Heart right ventricle (tissue), 16 donors: ENCODE measurements at regions not wholly inside any gene's neighbourhood (a gene's known extent, or its start where the extent isn't known, plus 50 kb on each side); places are given as distances from the start of the nearest gene placed in this dataset.

ENCODE experiments used
- ATAC-seq, 8 donors: fragments of 200-7000 bp; cut with Tn5 transposase; one replicate each; pipeline ENCODE4 v1.9.1; 2020; ENCODE audit warnings: mild to moderate bottlenecking in 8 of 8, moderate library complexity in 8 of 8, moderate number of reproducible peaks in 1 of 8
- DNase-seq, 2 donors: peaks; one replicate each; pipeline ENCODE4 v3.0.0-alpha.2; 2020
- H3K27ac ChIP-seq, 10 donors: fragments of 200-600 bp; sonication (generic) in 2 of 10; one replicate each; pipeline versions ENCODE4 v1.5.0 to v1.8.0; 2020 to 2022; ENCODE audit warnings: mild to moderate bottlenecking in 3 of 10
- H3K27me3 ChIP-seq, 7 donors: fragments of 200-600 bp; one replicate each; pipeline ENCODE4 v1.8.0; 2021 to 2022; ENCODE audit warnings: mild to moderate bottlenecking in 2 of 7
- H3K36me3 ChIP-seq, 9 donors: fragments of 200-600 bp; sonication (generic) in 1 of 9; one replicate each; pipeline versions ENCODE4 v1.5.0 to v1.8.0; 2020 to 2022; ENCODE audit warnings: mild to moderate bottlenecking in 2 of 9
- H3K4me1 ChIP-seq, 9 donors: fragments of 200-600 bp; sonication (generic) in 1 of 9; one replicate each; pipeline versions ENCODE4 v1.5.0 to v1.8.0; 2020 to 2022; ENCODE audit warnings: mild to moderate bottlenecking in 4 of 9
- H3K4me3 ChIP-seq, 10 donors: fragments of 200-600 bp; sonication (generic) in 2 of 10; one replicate each; pipeline versions ENCODE4 v1.5.0 to v1.8.0; 2020 to 2022; ENCODE audit warnings: mild to moderate bottlenecking in 7 of 10, moderate library complexity in 2 of 10
- H3K9me3 ChIP-seq, 11 donors: fragments of 200-600 bp in 10 of 11; sonication (generic) in 2 of 11; one replicate each; pipeline versions ENCODE4 v1.5.0 to v1.8.0; 2013 to 2022; ENCODE audit warnings: mild to moderate bottlenecking in 2 of 11, control low read depth in 1 of 11, moderate library complexity in 1 of 11
- CTCF ChIP-seq, 9 donors: fragments of 200-600 bp; sonication (generic) in 2 of 9; IDR thresholded peaks; one replicate each; pipeline versions ENCODE4 v1.5.0 to v1.8.0; 2021 to 2022; ENCODE audit warnings: antibody characterized with exemption in 9 of 9, mild to moderate bottlenecking in 5 of 9, moderate library complexity in 1 of 9
- whole genome bisulfite sequencing, 2 donors: extraction: QIAGEN DNeasy Blood & Tissue Kit; methylation state at CpG; one replicate each; pipeline ENCODE4 v1.1.7; 2013; ENCODE audit warnings: inconsistent platforms in 1 of 2; 5-methylcytosine and 5-hydroxymethylcytosine counted together
- intact Hi-C, 10 donors: fragments of 100-400 bp; cut with DNase I; formaldehyde crosslinking; loops; one replicate each; pipeline versions ENCODE4 v1.11.1 to v1.14.2; 2022
- donor health status: Arrhythmogenic right ventricular cardiomyopathy.
- donor health status: ischemic (EF 13 %, LVEDD 7.1; RV severe dilation, severe dysfunction).
- donor health status: healthy with polysubstance abuse.
- donor health status: DM: no; HTN: yes; CAD: no.
- donor health status: DM: no; HTN: no; CAD: no.
- donor health status: ischemic (EF 25% LVEDD 6.9; RV normal size, moderate dysfunction).
- donor health status: ischemic (EF 25% LVEDD 5.7; RV mildly dilated, moderate dysfunction).
- donor health status: healthy.
- donor health status: DM: yes; HTN: yes; CAD: no.
- donor health status: Ischemic cardiomyopathy.
- donor health status: ischemic (EF 35%, LVEDD 5.7; RV mildly dilated, moderate dysfunction).
- donor health status: nonischemic (EF 11% LVEDD 7.7; RV severe dilation, severe dysfunction).
- donor health status: DM: yes; HTN: yes; CAD: no.
- donor health status: PGD.
- donor health status: ischemic (EF 29% LVEDD 5.4; RV normal size, mild dysfunction).
- donor health status: nonischemic (EF 23%, LVEDD 6.1; RV moderate dilation, normal function).

- no peaks in the 10 kb centered on the region for H3K36me3 ChIP-seq
- TF ChIP-seq CTCF (IDR thresholded peaks at IDR 0.05): no peak
- H3K4me1 ChIP-seq: peaks cover 0 to 10% (median 0%) of the 10 kb centered on the region in 9 donors
- ATAC-seq (peak in 2 of 8 donors; percentile 37 to 42), DNase-seq (no peak)
- WGBS, 2 donors: 44 to 62% methylated on average over 4 of the region's 4 CpGs
- H3K27ac ChIP-seq: no peak overlapping the region
- H3K9me3 ChIP-seq: no peaks in the 10 kb centered on the region
- no peaks in the 10 kb centered on the region for H3K27me3 ChIP-seq
- no peak overlapping the region for H3K4me3 ChIP-seq
- intact Hi-C loops: no loop called here
Measured at GRCh38 chr4:89398146-89398545, 90.5 kb upstream of the GPRIN3 start.

GRCh38 chr4:89397441-89397840 lies 89.8 kb upstream of the GPRIN3 start:
- Histone ChIP-seq H3K27me3 (no peaks in the 10 kb centered on the region), H3K27ac (no peak overlapping the region), H3K4me3 (no peak overlapping the region), H3K36me3 (no peaks in the 10 kb centered on the region), H3K9me3 (no peaks in the 10 kb centered on the region), H3K4me1 (peaks cover 0 to 10% (median 0%) of the 10 kb centered on the region in 9 donors)
- no peak for ATAC-seq
- intact Hi-C loops: no loop called here
- 43 to 55% methylated on average over 1 of the region's 1 CpG for WGBS, 2 donors
- DNase-seq: no peak
- no peak for TF ChIP-seq CTCF (IDR thresholded peaks at IDR 0.05)

- ATAC-seq: no peak
- no peak for DNase-seq
- Histone ChIP-seq H3K4me3 (no peak overlapping the region), H3K36me3 (no peaks in the 10 kb centered on the region), H3K27ac (no peak overlapping the region), H3K9me3 (peaks cover 0 to 17% (median 0%) of the 10 kb centered on the region in 11 donors), H3K4me1 (no peaks in the 10 kb centered on the region), H3K27me3 (no peaks in the 10 kb centered on the region)
- WGBS, 2 donors: 66% methylated on average over 2 of the region's 2 CpGs
- intact Hi-C loops: no loop called here
- no peak for TF ChIP-seq CTCF (IDR thresholded peaks at IDR 0.05)
Measured at GRCh38 chr4:89382439-89382838, 74.8 kb upstream of the GPRIN3 start.

- intact Hi-C loops: no loop called here
- Histone ChIP-seq H3K9me3 (peaks cover 0 to 17% (median 0%) of the 10 kb centered on the region in 11 donors), H3K4me3 (no peak overlapping the region), H3K27ac (no peak overlapping the region), H3K4me1 (no peaks in the 10 kb centered on the region), H3K27me3 (no peaks in the 10 kb centered on the region), H3K36me3 (no peaks in the 10 kb centered on the region)
- DNase-seq (no peak), ATAC-seq (no peak)
- TF ChIP-seq CTCF (IDR thresholded peaks at IDR 0.05): no peak
- WGBS, 2 donors: 74 to 81% methylated on average over 1 of the region's 1 CpG
Measured at GRCh38 chr4:89380980-89381379, 73.4 kb upstream of the GPRIN3 start.
